ENCODE measurements at regions not wholly inside any gene's neighbourhood (a gene's known extent, or its start where the extent isn't known, plus 50 kb on each side); places are given as distances from the start of the nearest gene placed in this dataset.

GRCh38 chr2:140136366-140136765 lies 1356.2 kb upstream of the NXPH2 start:
- H3K9me1 ChIP-seq (ENCODE audit: control insufficient read depth, insufficient read depth, low read length) = no peaks in the 10 kb centered on the region
- no peaks in the 10 kb centered on the region for H3K36me3 ChIP-seq (ENCODE audit: control insufficient read depth, insufficient read depth, low read length)
- H3K27me3 ChIP-seq (ENCODE audit: control insufficient read depth in 2 of 2, insufficient read depth in 2 of 2, low read length in 2 of 2) = no peaks in the 10 kb centered on the region
- POLR2A ChIA-PET = no interaction called here
- no peaks in the 10 kb centered on the region for H3K4me1 ChIP-seq (replicated peaks in 1 of 2; ENCODE audit: control insufficient read depth in 2 of 2, insufficient read depth in 2 of 2, low read length in 2 of 2)
- ATAC-seq (no peak), DNase-seq (ENCODE audit: extremely low read depth in 1 of 4, low spot score in 3 of 4) (no peak), FAIRE-seq (no peak)
- CTCF ChIA-PET (ENCODE audit: low intra/inter-chr PET ratio) = no interaction called here
- no peaks in the 10 kb centered on the region for H3K79me2 ChIP-seq (ENCODE audit: control insufficient read depth, insufficient read depth, low read length)
- H4K20me1 ChIP-seq (replicated peaks; ENCODE audit: control insufficient read depth, insufficient read depth, low read length) = no peaks in the 10 kb centered on the region
- intact Hi-C loops (cut with micrococcal nuclease) (no loop called here), in situ Hi-C loops (cut with MboI) (no loop called here)
- H3K9me3 ChIP-seq (replicated peaks; ENCODE audit: control insufficient read depth, insufficient read depth, low read depth, low read length) = peaks cover 1% of the 10 kb centered on the region; the same call in 1 of the 2 replicates
- H2AFZ ChIP-seq (ENCODE audit: low read depth, low read length) = no peak overlapping the region
- no peak overlapping the region for H3K4me2 ChIP-seq (ENCODE audit: insufficient read depth, low read length)
- H3K4me3 ChIP-seq = no peak overlapping the region
- no peak overlapping the region for H3K9ac ChIP-seq (ENCODE audit: insufficient read depth in 1 of 2, low read depth in 2 of 2, low read length in 2 of 2)
- BruUV-seq (replicated peaks) = no TSS peak
- no peak overlapping the region for H3K27ac ChIP-seq (ENCODE audit: extremely low read depth, low read depth, low read length)
- TF ChIP-seq SMARCA5 (IDR thresholded peaks at IDR 0.05) (no peak), CHCHD3 (CRISPR knock-in tag; IDR thresholded peaks at IDR 0.05) (no peak), ZNF609 (CRISPR knock-in tag; IDR thresholded peaks at IDR 0.05; ENCODE audit: borderline replicate concordance) (no peak), ZNF511 (CRISPR knock-in tag; IDR thresholded peaks at IDR 0.05) (no peak), GTF2B (IDR thresholded peaks at IDR 0.05; ENCODE audit: extremely low read depth, insufficient read length) (no peak), YY1 (IDR thresholded peaks at IDR 0.05; ENCODE audit: borderline replicate concordance in 1 of 3, control insufficient read depth in 1 of 3, extremely low read depth in 1 of 3, insufficient read depth in 3 of 3, insufficient read length in 1 of 3, insufficient replicate concordance in 2 of 3, low read depth in 1 of 3, low read length in 2 of 3) (no peak), ZBTB5 (IDR thresholded peaks at IDR 0.05) (no peak), HNRNPL (IDR thresholded peaks at IDR 0.05; ENCODE audit: low read depth, low read length) (no peak), SIRT6 (IDR thresholded peaks at IDR 0.05; ENCODE audit: low read depth, low read length) (no peak), CBX2 (IDR thresholded peaks at IDR 0.05; ENCODE audit: insufficient read depth, low read length, poor library complexity, severe bottlenecking) (no peak), GABPA (tag; conservative IDR thresholded peaks at IDR 0.05; ENCODE audit: low read depth) (no peak), E2F4 (CRISPR knock-in tag; IDR thresholded peaks at IDR 0.05; ENCODE audit: low read depth) (no peak), SNIP1 (IDR thresholded peaks at IDR 0.05; ENCODE audit: low read depth) (no peak), ESRRA (IDR thresholded peaks at IDR 0.05; ENCODE audit: borderline replicate concordance, low read depth) (no peak)
